ENCODE measurements at regions not wholly inside any gene's neighbourhood (a gene's known extent, or its start where the extent isn't known, plus 50 kb on each side); places are given as distances from the start of the nearest gene placed in this dataset.

DNA sequence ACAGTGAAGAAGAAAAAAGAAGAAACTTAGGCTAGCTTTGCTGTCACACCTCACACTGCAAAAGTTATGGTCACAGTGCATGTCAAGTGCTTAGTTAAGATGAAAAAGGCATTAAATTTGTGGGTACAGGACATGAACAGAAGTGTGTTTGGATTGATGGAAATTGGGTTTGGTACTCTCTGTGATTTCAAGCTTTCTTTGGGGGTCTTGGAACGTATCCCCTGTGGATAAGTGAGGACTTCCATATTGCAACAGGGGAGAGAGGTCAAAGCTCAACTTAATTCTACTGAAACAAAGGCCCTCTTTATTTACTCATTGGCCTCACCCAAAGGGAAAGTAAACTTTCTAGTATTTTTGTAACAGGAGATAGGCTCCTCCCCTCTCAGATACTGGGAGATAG is 138.3 kb upstream of the FUT9 start (continued):
- TF ChIP-seq PBX2 (CRISPR knock-in tag; IDR thresholded peaks at IDR 0.05) (no peak), JUNB (CRISPR knock-in tag; IDR thresholded peaks at IDR 0.05; ENCODE audit: borderline replicate concordance) (no peak), RXRB (CRISPR knock-in tag; IDR thresholded peaks at IDR 0.05; ENCODE audit: borderline replicate concordance) (peak; percentile 48), HNF4A (CRISPR knock-in tag; IDR thresholded peaks at IDR 0.05) (peak; percentile 88), TRIM24 (CRISPR knock-in tag; IDR thresholded peaks at IDR 0.05) (no peak), TRIM22 (IDR thresholded peaks at IDR 0.05) (no peak), KLF15 (CRISPR knock-in tag; IDR thresholded peaks at IDR 0.05; ENCODE audit: borderline replicate concordance) (no peak), ISL2 (CRISPR knock-in tag; IDR thresholded peaks at IDR 0.05) (peak; percentile 76), ZNF34 (CRISPR knock-in tag; IDR thresholded peaks at IDR 0.05; ENCODE audit: borderline replicate concordance) (no peak), ZFAT (CRISPR knock-in tag; conservative IDR thresholded peaks at IDR 0.05) (no peak), HCFC1 (IDR thresholded peaks at IDR 0.05; ENCODE audit: low read depth, low read length) (no peak), NR3C1 (CRISPR knock-in tag; IDR thresholded peaks at IDR 0.05) (no peak), ZNF232 (CRISPR knock-in tag; IDR thresholded peaks at IDR 0.05; ENCODE audit: borderline replicate concordance) (no peak), TAF15 (IDR thresholded peaks at IDR 0.05; ENCODE audit: low read depth, low read length, poor library complexity, severe bottlenecking) (no peak), RBFOX2 (IDR thresholded peaks at IDR 0.05; ENCODE audit: low read depth, low read length) (no peak), EP300 (IDR thresholded peaks at IDR 0.05; ENCODE audit: low read depth in 2 of 2, low read length in 2 of 2) (peak in 1 of 2 experiments; percentile 84; a peak in 2 of 4 replicates), EP300 (CRISPR knock-in tag; IDR thresholded peaks at IDR 0.05; ENCODE audit: borderline replicate concordance) (peak; percentile 54; the same call in 1 of the 2 replicates), PHF5A (CRISPR knock-in tag; IDR thresholded peaks at IDR 0.05; ENCODE audit: low read depth, unreplicated experiment) (no peak), CENPX (CRISPR knock-in tag; IDR thresholded peaks at IDR 0.05) (no peak), IRX3 (CRISPR knock-in tag; IDR thresholded peaks at IDR 0.05; ENCODE audit: borderline replicate concordance, low read depth) (no peak), XRCC5 (optimal IDR thresholded peaks at IDR 0.05; ENCODE audit: low read length) (no peak), TSC22D2 (CRISPR knock-in tag; IDR thresholded peaks at IDR 0.05; ENCODE audit: borderline replicate concordance) (no peak), ZSCAN9 (CRISPR knock-in tag; IDR thresholded peaks at IDR 0.05; ENCODE audit: borderline replicate concordance) (no peak), CCDC6 (CRISPR knock-in tag; IDR thresholded peaks at IDR 0.05) (no peak), MTA1 (CRISPR knock-in tag; IDR thresholded peaks at IDR 0.05; ENCODE audit: borderline replicate concordance) (no peak), SNRNP70 (IDR thresholded peaks at IDR 0.05; ENCODE audit: low read depth, low read length) (no peak), HDAC2 (CRISPR knock-in tag; IDR thresholded peaks at IDR 0.05) (peak; percentile 61; the same call in 1 of the 2 replicates)
- TF ChIP-seq, protein P1, sequence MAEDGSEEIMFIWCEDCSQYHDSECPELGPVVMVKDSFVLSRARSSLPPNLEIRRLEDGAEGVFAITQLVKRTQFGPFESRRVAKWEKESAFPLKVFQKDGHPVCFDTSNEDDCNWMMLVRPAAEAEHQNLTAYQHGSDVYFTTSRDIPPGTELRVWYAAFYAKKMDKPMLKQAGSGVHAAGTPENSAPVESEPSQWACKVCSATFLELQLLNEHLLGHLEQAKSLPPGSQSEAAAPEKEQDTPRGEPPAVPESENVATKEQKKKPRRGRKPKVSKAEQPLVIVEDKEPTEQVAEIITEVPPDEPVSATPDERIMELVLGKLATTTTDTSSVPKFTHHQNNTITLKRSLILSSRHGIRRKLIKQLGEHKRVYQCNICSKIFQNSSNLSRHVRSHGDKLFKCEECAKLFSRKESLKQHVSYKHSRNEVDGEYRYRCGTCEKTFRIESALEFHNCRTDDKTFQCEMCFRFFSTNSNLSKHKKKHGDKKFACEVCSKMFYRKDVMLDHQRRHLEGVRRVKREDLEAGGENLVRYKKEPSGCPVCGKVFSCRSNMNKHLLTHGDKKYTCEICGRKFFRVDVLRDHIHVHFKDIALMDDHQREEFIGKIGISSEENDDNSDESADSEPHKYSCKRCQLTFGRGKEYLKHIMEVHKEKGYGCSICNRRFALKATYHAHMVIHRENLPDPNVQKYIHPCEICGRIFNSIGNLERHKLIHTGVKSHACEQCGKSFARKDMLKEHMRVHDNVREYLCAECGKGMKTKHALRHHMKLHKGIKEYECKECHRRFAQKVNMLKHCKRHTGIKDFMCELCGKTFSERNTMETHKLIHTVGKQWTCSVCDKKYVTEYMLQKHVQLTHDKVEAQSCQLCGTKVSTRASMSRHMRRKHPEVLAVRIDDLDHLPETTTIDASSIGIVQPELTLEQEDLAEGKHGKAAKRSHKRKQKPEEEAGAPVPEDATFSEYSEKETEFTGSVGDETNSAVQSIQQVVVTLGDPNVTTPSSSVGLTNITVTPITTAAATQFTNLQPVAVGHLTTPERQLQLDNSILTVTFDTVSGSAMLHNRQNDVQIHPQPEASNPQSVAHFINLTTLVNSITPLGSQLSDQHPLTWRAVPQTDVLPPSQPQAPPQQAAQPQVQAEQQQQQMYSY (CRISPR knock-in tag; IDR thresholded peaks at IDR 0.05): no peak

All from HepG2 (cell line).